ENCODE measurements at regions not wholly inside any gene's neighbourhood (a gene's known extent, or its start where the extent isn't known, plus 50 kb on each side); places are given as distances from the start of the nearest gene placed in this dataset.

GRCh38 chr18:76547296-76547695 lies 52.3 kb upstream of the ZNF516 start:
- DNase-seq (ENCODE audit: low read depth, low spot score): no peak

GRCh38 chr18:76546436-76546835 lies 51.4 kb upstream of the ZNF516 start:
- no peak for DNase-seq (ENCODE audit: low read depth, low spot score)

GRCh38 chr18:76546088-76546435 lies 51.0 kb upstream of the ZNF516 start:
- no peak for DNase-seq (ENCODE audit: low read depth, low spot score)

- DNase-seq (ENCODE audit: low read depth, low spot score): no peak
Observed at GRCh38 chr18:76545433-76546087, 50.5 kb upstream of the ZNF516 start.

- DNase-seq (ENCODE audit: low read depth, low spot score): no peak
Observed at GRCh38 chr18:76544511-76545345, 49.7 kb upstream of the ZNF516 start.
